OCI-LY1 (cell line): ENCODE measurements at regions not wholly inside any gene's neighbourhood (a gene's known extent, or its start where the extent isn't known, plus 50 kb on each side); places are given as distances from the start of the nearest gene placed in this dataset.

Experiments used
- H2AFZ ChIP-seq: fragments of 200-600 bp; sonication (generic), shearing (Covaris generic); 2 replicates; pipeline ENCODE4 v1.6.0; 2014; ENCODE audit warnings: antibody characterized with exemption, mild to moderate bottlenecking, low read length
- H3F3A ChIP-seq: fragments of 200-600 bp; sonication (generic), shearing (Covaris generic); 2 replicates; pipeline ENCODE4 v1.6.0; 2014; ENCODE audit warnings: mild to moderate bottlenecking, antibody characterized with exemption, low read length, moderate library complexity; ENCODE audit not compliant: insufficient read depth
- H3K27ac ChIP-seq: fragments of 200-600 bp; sonication (generic); 2 replicates; pipeline ENCODE4 v1.5.1; 2014; ENCODE audit warnings: low read length, mixed run types, mild to moderate bottlenecking, low read depth; ENCODE audit not compliant: poor library complexity, severe bottlenecking
- H3K27me3 ChIP-seq: fragments of 200-600 bp; sonication (generic); 2 replicates; pipeline ENCODE4 v1.6.0; 2014; ENCODE audit warnings: antibody characterized with exemption, mild to moderate bottlenecking, low read length, moderate library complexity; ENCODE audit not compliant: insufficient read depth
- H3K36me3 ChIP-seq: fragments of 200-600 bp; sonication (generic); 2 replicates; pipeline ENCODE4 v1.6.1; 2014; ENCODE audit warnings: mild to moderate bottlenecking, antibody characterized with exemption, low read length, moderate library complexity, mixed read lengths; ENCODE audit not compliant: insufficient read depth
- H3K4me1 ChIP-seq: fragments of 200-600 bp; sonication (generic); 2 replicates; pipeline ENCODE4 v1.5.1; 2014; ENCODE audit warnings: mild to moderate bottlenecking, low read length, moderate library complexity; ENCODE audit not compliant: insufficient read depth, severe bottlenecking
- H3K4me2 ChIP-seq: fragments of 200-600 bp; sonication (generic), shearing (Covaris generic); 2 replicates; pipeline ENCODE4 v1.6.1; 2014; ENCODE audit warnings: low read length
- H3K4me3 ChIP-seq: fragments of 200-600 bp; sonication (generic); 2 replicates; pipeline ENCODE4 v1.5.1; 2014; ENCODE audit warnings: low read length, low read depth, mild to moderate bottlenecking, mixed read lengths; ENCODE audit not compliant: poor library complexity, severe bottlenecking
- H3K79me2 ChIP-seq: fragments of 200-600 bp; shearing (Covaris generic); 2 replicates; pipeline ENCODE4 v1.6.1; 2016; ENCODE audit warnings: mixed run types, low read length, mixed read lengths; ENCODE audit not compliant: insufficient read depth
- H3K9ac ChIP-seq: fragments of 200-600 bp; sonication (generic), shearing (Covaris generic); 2 replicates; pipeline ENCODE4 v1.6.1; 2014; ENCODE audit warnings: mild to moderate bottlenecking, low read length, mixed read lengths
- H3K9me2 ChIP-seq: fragments of 200-600 bp; sonication (generic), shearing (Covaris generic); 2 replicates; pipeline ENCODE4 v1.6.1; 2014; ENCODE audit warnings: low read depth, mild to moderate bottlenecking, low read length, mixed read lengths
- H3K9me3 ChIP-seq: fragments of 200-600 bp; shearing (Covaris generic); 2 replicates; pipeline ENCODE4 v1.6.1; 2014; ENCODE audit warnings: low read length, mixed read lengths
- H4K20me1 ChIP-seq: fragments of 200-600 bp; sonication (generic), shearing (Covaris generic); 2 replicates; pipeline ENCODE4 v1.6.0; 2016; ENCODE audit warnings: mild to moderate bottlenecking, low read length; ENCODE audit not compliant: insufficient read depth
- EZH2 ChIP-seq: fragments of 200-600 bp; sonication (generic), shearing (Covaris generic); IDR thresholded peaks from 2 replicates; pipeline ENCODE4 v1.8.0; 2017; ENCODE audit warnings: borderline replicate concordance, mixed run types, mild to moderate bottlenecking, antibody characterized with exemption, low read length, moderate library complexity, mixed read lengths
- TF ChIP-seq, protein P1 (sequence below): fragments of 200-600 bp; sonication (generic), shearing (Covaris generic); IDR thresholded peaks from 2 replicates; pipeline ENCODE4 v1.5.1; 2017; ENCODE audit warnings: mild to moderate bottlenecking, antibody characterized with exemption, low read length, moderate library complexity, mixed read lengths

- Histone ChIP-seq H3F3A (no peaks in the 10 kb centered on the region), H3K9me2 (no peaks in the 10 kb centered on the region), H3K9me3 (no peaks in the 10 kb centered on the region), H3K36me3 (no peaks in the 10 kb centered on the region), H4K20me1 (no peaks in the 10 kb centered on the region), H3K27ac (no peak overlapping the region), H3K4me3 (no peak overlapping the region), H3K27me3 (no peaks in the 10 kb centered on the region; the same call in 1 of the 2 replicates), H3K4me2 (no peak overlapping the region), H2AFZ (no peak overlapping the region), H3K9ac (no peak overlapping the region), H3K79me2 (no peaks in the 10 kb centered on the region), H3K4me1 (no peaks in the 10 kb centered on the region)
- TF ChIP-seq, protein P1, sequence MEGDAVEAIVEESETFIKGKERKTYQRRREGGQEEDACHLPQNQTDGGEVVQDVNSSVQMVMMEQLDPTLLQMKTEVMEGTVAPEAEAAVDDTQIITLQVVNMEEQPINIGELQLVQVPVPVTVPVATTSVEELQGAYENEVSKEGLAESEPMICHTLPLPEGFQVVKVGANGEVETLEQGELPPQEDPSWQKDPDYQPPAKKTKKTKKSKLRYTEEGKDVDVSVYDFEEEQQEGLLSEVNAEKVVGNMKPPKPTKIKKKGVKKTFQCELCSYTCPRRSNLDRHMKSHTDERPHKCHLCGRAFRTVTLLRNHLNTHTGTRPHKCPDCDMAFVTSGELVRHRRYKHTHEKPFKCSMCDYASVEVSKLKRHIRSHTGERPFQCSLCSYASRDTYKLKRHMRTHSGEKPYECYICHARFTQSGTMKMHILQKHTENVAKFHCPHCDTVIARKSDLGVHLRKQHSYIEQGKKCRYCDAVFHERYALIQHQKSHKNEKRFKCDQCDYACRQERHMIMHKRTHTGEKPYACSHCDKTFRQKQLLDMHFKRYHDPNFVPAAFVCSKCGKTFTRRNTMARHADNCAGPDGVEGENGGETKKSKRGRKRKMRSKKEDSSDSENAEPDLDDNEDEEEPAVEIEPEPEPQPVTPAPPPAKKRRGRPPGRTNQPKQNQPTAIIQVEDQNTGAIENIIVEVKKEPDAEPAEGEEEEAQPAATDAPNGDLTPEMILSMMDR, result no peak
- no peak for TF ChIP-seq EZH2
These were observed 107.4 kb upstream of the ARGLU1 start for GRCh38 chr13:106675311-106675710.

- Histone ChIP-seq H3F3A (no peaks in the 10 kb centered on the region), H3K9me3 (no peaks in the 10 kb centered on the region)
- TF ChIP-seq, protein P1, result no peak
- no peak for TF ChIP-seq EZH2
These were observed 93.0 kb upstream of the ARGLU1 start for GRCh38 chr13:106660746-106661625.

DNA sequence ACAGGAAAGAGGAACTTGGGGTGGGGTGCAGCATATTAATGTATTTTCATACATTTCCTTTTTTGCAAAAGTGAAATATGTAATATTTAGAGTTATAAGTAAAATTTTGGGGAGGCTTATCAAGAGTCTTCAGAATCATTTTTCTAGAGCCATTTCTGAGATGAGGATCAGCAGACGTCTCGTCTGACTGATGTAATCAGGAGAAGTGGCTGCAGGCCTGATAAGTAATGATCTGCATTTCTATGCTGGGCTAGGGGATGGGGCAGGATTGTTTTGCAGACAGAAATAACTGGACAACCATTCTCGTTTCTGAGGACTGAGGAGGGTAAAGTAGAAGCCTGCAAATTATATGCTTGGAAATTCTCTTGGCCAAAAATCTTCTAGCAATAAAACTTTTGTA is 89.2 kb upstream of the ARGLU1 start:
- no peak overlapping the region for H3K4me2 ChIP-seq
- H3K27ac ChIP-seq, result no peak overlapping the region
- H2AFZ ChIP-seq, result no peak overlapping the region
- no peaks in the 10 kb centered on the region for H3K79me2 ChIP-seq
- H3K36me3 ChIP-seq, result no peaks in the 10 kb centered on the region
- H4K20me1 ChIP-seq, result no peaks in the 10 kb centered on the region
- H3K9me3 ChIP-seq, result no peaks in the 10 kb centered on the region
- H3K4me1 ChIP-seq, result no peaks in the 10 kb centered on the region
- TF ChIP-seq EZH2, result no peak
- TF ChIP-seq, protein P1, result no peak
- H3F3A ChIP-seq, result no peaks in the 10 kb centered on the region
- no peak overlapping the region for H3K4me3 ChIP-seq
- no peaks in the 10 kb centered on the region for H3K27me3 ChIP-seq
- no peaks in the 10 kb centered on the region for H3K9me2 ChIP-seq
- no peak overlapping the region for H3K9ac ChIP-seq

More at GRCh38 chr13:106660746-106661625, 93.0 kb upstream of the ARGLU1 start:
- Histone ChIP-seq H3K27me3 (no peaks in the 10 kb centered on the region), H3K4me3 (no peak overlapping the region), H3K9ac (no peak overlapping the region), H3K36me3 (no peaks in the 10 kb centered on the region), H3K79me2 (no peaks in the 10 kb centered on the region), H3K4me1 (no peaks in the 10 kb centered on the region), H3K9me2 (no peaks in the 10 kb centered on the region), H3K4me2 (no peak overlapping the region), H3K27ac (no peak overlapping the region), H4K20me1 (no peaks in the 10 kb centered on the region), H2AFZ (no peak overlapping the region)
